Fibroblast of skin of left quadriceps (primary cell): ENCODE measurements at regions not wholly inside any gene's neighbourhood (a gene's known extent, or its start where the extent isn't known, plus 50 kb on each side); places are given as distances from the start of the nearest gene placed in this dataset.

Source experiments
- DNase-seq, 2 experiments: peaks; one replicate each; pipeline ENCODE4 v3.0.0-alpha.2; 2013; ENCODE audit warnings: low read depth in 2 of 2

DNA sequence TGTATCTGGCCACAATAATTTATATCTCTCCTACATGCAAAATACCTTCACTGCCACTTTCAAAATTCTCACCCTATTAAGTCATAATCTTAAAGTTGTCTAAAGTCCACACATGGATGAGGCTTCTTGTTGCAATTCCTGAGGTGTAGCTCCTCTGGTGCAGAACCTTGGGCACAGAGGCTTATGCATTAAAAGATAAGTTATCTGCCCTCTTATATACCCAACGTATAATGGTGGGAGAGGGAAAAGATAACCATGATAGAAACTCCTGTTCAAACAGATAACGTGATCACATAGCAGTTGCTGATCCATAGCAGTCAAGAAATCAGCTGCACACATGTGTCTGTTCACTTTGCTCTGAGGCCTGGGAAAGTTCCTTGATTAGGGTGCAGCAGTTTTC is 1767.0 kb downstream of the MAT2B start:
- DNase-seq, result no peak

- no peak for DNase-seq
Observed at GRCh38 chr5:165277661-165278060, 1772.2 kb downstream of the MAT2B start.

DNA sequence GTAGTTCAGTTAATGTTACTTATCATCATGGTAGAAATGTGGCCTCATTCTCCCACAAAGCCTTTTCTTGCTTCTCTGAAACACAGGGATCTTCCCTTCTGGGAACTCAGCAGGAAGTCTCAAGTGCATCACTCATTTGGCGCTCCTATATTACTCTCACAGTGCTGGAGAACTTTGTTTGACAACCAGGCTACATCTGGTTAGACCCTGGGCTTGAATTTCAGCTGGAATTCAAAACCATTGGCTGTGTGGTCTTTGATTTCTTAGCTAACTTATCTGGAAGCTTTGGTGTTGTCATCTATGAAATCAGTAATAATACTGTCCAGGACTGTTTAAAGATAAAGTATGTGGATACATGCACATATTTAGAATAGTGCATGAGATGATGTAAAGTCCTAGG is 1777.1 kb downstream of the MAT2B start:
- DNase-seq, result no peak

GRCh38 chr5:165286692-165287091 is 1781.3 kb downstream of the MAT2B start:
- no peak for DNase-seq

- DNase-seq, result no peak
Observed at GRCh38 chr5:165290535-165290934, 1785.1 kb downstream of the MAT2B start.

DNA sequence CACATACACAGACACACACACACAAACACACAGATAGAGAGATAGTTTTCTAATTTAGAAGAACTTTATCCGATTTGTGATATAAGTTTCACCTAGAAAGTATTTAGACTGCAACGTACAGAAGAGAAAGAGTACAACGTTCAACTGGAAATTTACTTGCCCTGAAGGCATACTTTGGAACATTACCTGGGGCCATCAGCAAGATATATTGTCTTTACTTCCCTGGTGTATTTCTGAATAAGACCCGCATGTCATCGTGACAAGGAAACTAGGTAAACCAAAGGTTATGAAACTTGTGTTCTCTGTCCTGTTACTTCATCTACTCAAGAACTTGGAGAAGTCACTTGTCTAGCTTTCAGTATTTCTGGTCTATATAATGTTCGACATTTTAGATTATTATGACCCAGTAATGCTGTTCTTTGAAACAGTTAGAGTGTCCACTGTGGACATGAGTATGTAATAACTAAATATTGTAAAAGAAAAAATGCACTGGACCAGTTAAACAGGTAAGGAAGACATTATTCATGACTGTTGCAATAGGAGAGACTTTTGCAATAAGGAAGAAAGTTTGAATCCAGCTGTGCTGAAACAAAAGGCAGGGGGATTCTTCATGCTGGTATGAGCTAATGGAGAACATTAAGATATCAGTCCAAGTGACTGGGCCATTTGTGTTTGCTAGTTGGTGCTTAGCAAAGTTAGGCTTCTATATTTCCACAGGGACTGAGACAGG is 1791.1 kb downstream of the MAT2B start:
- DNase-seq, result no peak

DNA sequence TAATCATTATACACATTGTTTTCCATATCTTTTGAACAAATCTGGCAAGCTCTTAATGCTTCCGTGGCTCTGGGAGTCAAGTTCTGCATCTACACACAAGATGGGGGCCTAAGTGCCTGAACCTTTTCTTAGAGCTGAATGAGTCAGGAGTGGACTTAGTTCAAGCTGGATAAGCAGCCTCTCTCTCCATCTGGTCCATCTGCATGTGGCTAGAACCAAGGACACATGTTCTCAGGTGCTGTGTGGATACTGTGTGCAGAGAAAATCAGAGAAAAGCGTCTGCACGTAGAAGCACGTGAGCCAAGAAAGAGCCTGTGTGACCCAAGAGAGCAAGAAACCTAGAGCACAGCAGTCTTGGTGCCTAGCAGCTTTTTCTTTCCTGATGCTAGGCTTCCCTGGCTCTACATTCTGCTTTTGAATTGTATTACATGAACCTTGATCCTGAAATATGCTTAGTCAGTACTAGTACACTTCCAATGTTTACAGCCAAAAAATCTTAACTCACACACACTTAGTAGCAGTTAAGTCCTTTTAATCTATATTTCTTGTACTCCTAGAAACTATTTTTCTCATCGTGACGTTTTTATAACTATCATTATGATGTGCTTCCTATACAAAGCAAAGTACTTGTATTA is 1798.9 kb downstream of the MAT2B start:
- DNase-seq, result no peak

- no peak for DNase-seq
Observed at GRCh38 chr5:165305596-165305995, 1800.2 kb downstream of the MAT2B start.

DNA sequence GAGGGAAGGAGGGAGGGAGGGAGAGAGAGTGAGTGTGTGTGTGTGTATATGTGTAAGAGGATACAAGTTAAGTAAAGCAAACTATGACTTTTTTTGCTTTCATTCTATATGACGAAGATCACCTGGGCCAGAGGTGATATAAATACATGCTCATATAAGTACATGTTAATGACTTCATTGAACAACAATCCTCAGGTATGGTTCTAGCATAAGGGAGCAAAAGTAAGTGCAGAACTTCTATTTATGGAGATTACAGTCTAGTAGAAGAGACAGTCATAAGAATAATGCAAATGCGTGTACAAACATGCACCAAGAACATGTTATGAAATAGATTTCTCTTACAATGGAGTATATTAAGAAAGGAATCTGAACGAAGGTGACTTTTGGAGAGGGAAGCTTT is 1804.0 kb downstream of the MAT2B start:
- DNase-seq, result no peak

DNA sequence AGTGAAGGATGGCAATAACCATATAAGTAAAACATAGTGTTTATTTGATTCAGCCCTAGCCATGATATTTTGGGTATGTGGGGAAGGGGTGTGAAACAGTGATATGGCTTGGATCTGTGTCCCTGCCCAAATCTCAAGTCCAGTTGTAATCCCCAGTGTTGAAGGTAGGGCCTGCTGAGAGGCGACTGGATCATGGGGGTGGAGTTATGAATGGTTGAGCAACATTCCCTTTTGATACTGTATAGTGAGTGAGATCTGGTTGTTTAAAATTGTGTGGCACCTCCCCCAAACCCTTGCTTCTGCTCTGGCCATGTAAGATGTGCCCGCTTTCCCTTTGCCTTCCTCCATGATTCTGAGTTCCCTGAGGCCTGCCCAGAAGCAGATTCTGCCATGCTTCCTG is 1804.6 kb downstream of the MAT2B start:
- DNase-seq, result no peak

DNA sequence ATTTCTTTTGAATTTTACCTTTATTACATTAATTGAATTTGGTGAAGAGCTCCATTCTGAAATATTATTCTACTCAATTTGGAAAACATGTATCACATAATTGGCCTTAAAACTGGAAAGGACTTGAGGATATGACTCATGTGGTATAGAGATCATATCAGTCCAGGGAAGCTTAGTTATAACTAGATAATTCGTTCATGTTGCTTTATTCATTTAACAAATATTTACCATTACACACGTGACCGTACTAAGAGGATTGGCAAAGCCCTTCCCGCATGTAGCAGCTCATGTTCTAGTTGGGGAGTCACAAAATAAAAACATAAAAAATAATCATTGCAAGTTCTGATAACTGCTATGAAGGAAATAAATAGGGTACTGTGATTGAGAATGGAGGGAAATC is 1816.5 kb downstream of the MAT2B start:
- peak; percentile 30 to 35 for DNase-seq

DNA sequence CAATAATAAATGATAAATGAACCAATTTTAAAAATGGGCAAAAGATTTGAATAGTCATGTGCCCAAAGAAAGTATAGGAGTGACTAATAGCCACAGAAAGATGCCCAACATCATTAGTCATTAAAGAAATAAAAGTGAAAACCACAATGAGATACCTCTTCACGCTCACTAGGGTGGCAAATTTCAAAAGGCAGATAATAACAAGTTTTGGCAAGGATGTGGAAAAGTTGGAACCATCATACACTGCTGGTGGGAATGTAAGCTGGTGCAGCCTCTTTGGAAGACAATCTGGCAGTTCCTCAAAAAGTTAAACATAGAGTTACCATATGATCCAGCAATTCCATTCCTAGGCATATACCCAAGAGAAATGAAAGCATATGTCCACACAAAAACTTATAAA is 1819.8 kb downstream of the MAT2B start:
- no peak for DNase-seq

DNA sequence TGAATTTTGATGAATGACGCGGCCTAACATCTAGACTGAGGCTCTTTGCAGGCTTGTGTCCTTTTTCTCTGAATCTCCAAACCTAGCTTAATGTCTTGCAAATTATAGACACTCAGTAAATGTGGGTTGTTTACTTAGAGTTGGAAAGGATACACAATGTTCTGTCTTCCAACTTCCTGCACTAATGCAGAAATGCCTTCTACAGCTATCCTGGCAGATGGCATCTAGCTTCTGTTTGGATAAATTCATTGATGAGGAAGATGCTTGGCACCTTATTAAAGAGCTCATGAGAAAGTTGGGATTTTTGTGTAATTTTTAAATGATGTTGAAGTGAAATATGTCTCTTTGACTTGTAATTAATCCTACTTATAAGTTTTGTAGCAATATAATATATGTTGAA is 1822.2 kb downstream of the MAT2B start:
- no peak for DNase-seq

DNA sequence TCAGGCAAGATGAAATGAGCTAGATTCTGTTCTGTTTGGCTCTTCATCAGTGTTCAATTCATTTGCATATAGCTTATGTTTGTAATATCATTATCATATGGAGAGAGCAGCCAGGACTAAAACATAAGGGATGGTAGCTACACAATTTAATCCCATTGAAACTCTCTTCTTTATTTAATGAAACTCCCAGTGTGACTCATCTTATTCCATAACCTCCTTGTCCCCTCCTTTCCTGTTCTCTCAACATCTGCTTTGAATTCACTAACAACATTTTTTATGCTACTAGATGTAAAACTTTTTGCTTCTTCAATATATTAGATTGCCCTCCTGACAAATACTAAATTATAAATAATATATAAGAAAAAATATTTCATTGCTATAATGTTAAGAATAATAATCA is 1823.4 kb downstream of the MAT2B start:
- DNase-seq, result no peak

DNA sequence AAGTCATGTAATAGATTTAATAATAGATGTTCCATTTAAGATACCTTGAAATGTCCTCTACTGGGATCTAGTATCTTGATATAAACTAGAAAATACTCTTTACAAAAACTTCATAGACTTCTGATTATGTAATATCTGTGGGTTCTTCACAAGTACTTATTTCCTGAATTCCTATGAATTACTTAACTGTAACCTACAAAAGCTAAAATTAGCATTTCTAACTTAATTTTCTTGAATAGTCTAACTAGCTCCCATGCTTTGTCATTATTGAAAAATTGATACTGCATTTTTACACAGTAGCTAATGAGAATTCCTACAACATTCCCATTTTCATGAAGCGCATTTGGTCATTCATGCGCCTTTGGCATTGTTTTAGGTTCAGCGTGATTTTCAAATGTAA is 1828.2 kb downstream of the MAT2B start:
- no peak for DNase-seq

GRCh38 chr5:165334201-165334600 is 1828.8 kb downstream of the MAT2B start:
- no peak for DNase-seq

DNA sequence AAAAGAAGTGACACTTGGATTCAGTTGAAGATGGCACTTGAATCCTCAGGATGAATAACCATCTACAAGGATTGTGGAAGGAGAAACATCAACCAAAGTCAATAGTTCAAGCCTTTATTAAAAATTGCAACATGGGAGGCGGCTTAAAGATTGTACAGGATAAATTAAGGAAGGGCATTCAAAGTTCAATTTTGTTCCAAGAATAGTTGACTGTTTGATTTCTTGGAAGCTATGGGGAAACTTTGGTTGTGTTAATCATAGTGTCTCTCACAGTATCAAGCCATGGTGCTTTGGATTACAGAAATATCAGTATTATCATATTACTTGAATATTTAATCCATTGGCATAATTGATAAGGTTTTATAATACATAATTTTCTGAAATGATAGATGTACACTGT is 1844.3 kb downstream of the MAT2B start:
- no peak for DNase-seq

DNA sequence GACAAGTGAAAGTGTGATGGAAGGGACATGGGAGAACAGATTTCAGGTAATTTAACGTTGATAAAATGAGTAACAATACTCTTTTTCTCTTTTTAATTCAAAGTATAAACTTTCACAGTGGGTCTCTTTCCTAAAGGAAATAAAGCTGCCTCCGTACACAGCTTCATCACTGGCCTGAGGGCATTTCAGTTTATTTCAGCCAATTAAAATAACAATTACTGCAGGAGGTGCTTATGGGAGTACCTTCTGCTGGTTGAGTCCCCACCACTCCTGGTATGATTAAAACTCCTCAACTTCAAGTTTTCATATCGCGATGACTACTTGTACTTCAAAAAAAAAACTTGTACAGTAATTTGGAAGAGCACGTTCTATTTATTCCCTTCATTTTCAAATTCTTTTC is 1845.9 kb downstream of the MAT2B start:
- no peak for DNase-seq

GRCh38 chr5:165360366-165360765 is 1854.9 kb downstream of the MAT2B start:
- DNase-seq, result no peak

GRCh38 chr5:165360784-165361542 is 1855.5 kb downstream of the MAT2B start:
- DNase-seq, result no peak

GRCh38 chr5:165370233-165370632 is 1864.8 kb downstream of the MAT2B start:
- no peak for DNase-seq

- DNase-seq, result no peak
Observed at GRCh38 chr5:165370794-165371193, 1865.4 kb downstream of the MAT2B start.

- DNase-seq, result no peak
Observed at GRCh38 chr5:165375201-165375600, 1869.8 kb downstream of the MAT2B start.
